GM23248 (cell line): ENCODE measurements at regions not wholly inside any gene's neighbourhood (a gene's known extent, or its start where the extent isn't known, plus 50 kb on each side); places are given as distances from the start of the nearest gene placed in this dataset.

Experiments
- EZH2 ChIP-seq: fragments of 200-600 bp; sonication (generic); IDR thresholded peaks from 2 replicates; pipeline ENCODE4 v1.6.1; 2018; ENCODE audit warnings: antibody characterized with exemption, mild to moderate bottlenecking; ENCODE audit not compliant: insufficient read depth, poor library complexity, severe bottlenecking
- EZH2phosphoT487 ChIP-seq: fragments of 200-600 bp; sonication (generic); IDR thresholded peaks from 2 replicates; pipeline ENCODE4 v1.6.1; 2018; ENCODE audit warnings: antibody characterized with exemption, moderate library complexity, mild to moderate bottlenecking, low read depth; ENCODE audit not compliant: insufficient read depth

DNA sequence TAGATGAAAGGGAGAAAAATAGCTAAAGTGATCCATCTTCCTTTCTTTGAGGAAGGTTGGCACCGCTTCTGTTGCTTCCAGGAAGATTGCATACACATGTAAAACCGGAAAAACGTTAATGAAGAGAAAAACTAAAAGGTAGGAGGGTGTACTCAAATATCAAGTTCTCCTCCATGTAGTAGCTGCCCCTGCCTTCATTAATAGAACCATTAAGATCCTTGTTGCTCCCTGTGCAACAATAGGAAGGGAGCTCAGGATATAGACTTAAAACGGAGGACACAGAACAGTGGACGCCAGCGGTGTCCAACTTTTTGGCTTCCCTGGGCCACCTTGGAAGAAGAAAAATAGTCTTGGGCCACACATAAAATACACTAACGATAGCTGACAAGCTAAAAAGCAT, 118.9 kb downstream of the TMEM174 start:
- no peak for TF ChIP-seq EZH2phosphoT487
- no peak for TF ChIP-seq EZH2
